ENCODE measurements at regions not wholly inside any gene's neighbourhood (a gene's known extent, or its start where the extent isn't known, plus 50 kb on each side); places are given as distances from the start of the nearest gene placed in this dataset.
"Not testable (repeated sequence)": the region's sequence is repeated elsewhere in the genome, so short reads cannot be mapped to it uniquely, and the experiment has no call there.

DNA sequence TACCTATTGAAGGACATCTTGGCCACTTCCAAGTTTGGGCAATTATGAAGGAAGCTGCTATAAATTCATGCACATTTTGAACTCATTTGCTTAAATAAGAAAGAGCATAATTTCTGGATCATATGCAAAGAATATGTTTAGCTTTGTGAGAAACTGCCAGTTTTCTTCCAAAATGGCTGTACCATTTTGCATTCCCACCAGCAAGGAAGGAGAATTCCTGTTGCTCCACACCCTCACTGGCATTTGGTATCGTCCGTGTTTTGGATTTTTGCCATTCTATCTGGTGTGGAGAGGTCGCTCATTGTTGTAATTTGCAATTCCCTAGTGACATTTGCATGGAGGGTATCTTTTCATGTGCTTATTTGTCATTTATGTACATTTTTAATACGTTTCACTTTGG, 339.3 kb downstream of the DAD1 start:
- Mint-ChIP-seq H3K27ac (no peak overlapping the region), H3K27me3 (peaks cover 29% of the 10 kb centered on the region)

DNA sequence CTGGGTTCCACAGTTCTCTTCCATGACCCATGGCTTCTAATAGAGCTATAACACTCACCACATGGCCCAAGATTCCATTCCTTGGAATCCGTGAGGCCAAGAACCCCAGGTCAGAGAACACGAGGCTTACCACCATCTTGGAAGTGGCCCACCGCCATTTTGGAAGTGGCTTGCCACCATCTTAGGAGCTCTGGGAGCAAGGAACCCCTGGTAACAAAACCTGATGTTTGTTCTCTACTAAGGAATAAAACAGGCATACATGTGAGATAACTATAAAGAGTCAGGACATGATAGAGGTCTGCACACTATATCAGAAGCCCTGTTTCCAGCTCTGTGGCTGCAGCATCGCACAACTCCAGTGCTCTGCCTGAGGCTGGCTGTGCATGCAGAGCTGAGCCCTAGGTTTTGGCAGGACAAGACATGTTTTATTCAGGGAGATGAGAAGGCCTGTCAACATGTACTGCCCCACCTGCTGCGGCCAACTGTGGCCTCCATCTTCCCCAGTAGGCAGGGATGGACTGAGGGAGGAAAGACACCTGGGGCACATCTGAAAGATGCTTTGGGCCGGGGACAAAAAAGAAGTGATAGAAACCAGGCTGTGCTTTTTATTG, 344.9 kb downstream of the DAD1 start:
- Histone ChIP-seq H3K4me3 (ENCODE audit: control extremely low read depth in 1 of 5, extremely low read depth in 1 of 5, insufficient read depth in 1 of 5, low read depth in 2 of 5, low read length in 4 of 5) (no peak overlapping the region), H3K27me3 (replicated peaks in 1 of 4; ENCODE audit: control extremely low read depth in 1 of 4, control insufficient read depth in 3 of 4, insufficient read depth in 4 of 4, low read length in 3 of 4) (peaks cover 0 to 3% (median 0%) of the 10 kb centered on the region in 4 experiments), H3K9me3 (ENCODE audit: control extremely low read depth in 1 of 3, control insufficient read depth in 2 of 3, insufficient read depth in 1 of 3, low read length in 2 of 3) (no peaks in the 10 kb centered on the region), H3K36me3 (replicated peaks in 1 of 2; ENCODE audit: control extremely low read depth in 1 of 2, control insufficient read depth in 1 of 2, extremely low read depth in 1 of 2, insufficient read depth in 2 of 2, low read length in 1 of 2) (no peaks in the 10 kb centered on the region), H4K20me1 (ENCODE audit: control insufficient read depth, insufficient read depth, low read length, poor library complexity, severe bottlenecking) (no peaks in the 10 kb centered on the region), H3K79me2 (ENCODE audit: control insufficient read depth, insufficient read depth, low read length) (no peaks in the 10 kb centered on the region), H3K4me2 (replicated peaks; ENCODE audit: low read depth, low read length, poor library complexity, severe bottlenecking) (no peak overlapping the region), H3K9ac (ENCODE audit: low read length) (no peak overlapping the region), H3K4me1 (ENCODE audit: control insufficient read depth in 2 of 2, insufficient read depth in 2 of 2, low read length in 2 of 2) (no peaks in the 10 kb centered on the region), H2AFZ (ENCODE audit: insufficient read depth, low read depth, low read length, poor library complexity, severe bottlenecking) (no peak overlapping the region), H3K27ac (ENCODE audit: low read length in 2 of 2) (no peak overlapping the region)
- H3K9me3 Mint-ChIP-seq (ENCODE audit: insufficient read depth), result no peaks in the 10 kb centered on the region
- ATAC-seq (ENCODE audit: low read depth), result no peak
- intact Hi-C loops (cut with micrococcal nuclease), result no loop called here
- ChIA-PET POLR2A (no interaction called here), CTCF (interaction anchor here (0.8 to 1.2 kb wide), 3 partner anchors 22 to 37 kb away, joined by 3 to 4 read pairs (median 3); no protein-coding TSS in a partner anchor)
- TF ChIP-seq, protein P1, sequence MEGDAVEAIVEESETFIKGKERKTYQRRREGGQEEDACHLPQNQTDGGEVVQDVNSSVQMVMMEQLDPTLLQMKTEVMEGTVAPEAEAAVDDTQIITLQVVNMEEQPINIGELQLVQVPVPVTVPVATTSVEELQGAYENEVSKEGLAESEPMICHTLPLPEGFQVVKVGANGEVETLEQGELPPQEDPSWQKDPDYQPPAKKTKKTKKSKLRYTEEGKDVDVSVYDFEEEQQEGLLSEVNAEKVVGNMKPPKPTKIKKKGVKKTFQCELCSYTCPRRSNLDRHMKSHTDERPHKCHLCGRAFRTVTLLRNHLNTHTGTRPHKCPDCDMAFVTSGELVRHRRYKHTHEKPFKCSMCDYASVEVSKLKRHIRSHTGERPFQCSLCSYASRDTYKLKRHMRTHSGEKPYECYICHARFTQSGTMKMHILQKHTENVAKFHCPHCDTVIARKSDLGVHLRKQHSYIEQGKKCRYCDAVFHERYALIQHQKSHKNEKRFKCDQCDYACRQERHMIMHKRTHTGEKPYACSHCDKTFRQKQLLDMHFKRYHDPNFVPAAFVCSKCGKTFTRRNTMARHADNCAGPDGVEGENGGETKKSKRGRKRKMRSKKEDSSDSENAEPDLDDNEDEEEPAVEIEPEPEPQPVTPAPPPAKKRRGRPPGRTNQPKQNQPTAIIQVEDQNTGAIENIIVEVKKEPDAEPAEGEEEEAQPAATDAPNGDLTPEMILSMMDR (IDR thresholded peaks at IDR 0.05), result no peak
- TF ChIP-seq EZH2 (IDR thresholded peaks at IDR 0.05; ENCODE audit: borderline replicate concordance, insufficient read depth, low read depth, low read length, poor library complexity, severe bottlenecking), result no peak
- H3K4me1 Mint-ChIP-seq, result no peaks in the 10 kb centered on the region
- H3K27me3 Mint-ChIP-seq, result peaks cover 23% of the 10 kb centered on the region
- DNase-seq, result no peak
- WGBS (ENCODE audit: insufficient coverage), result 92% methylated on average over 3 of the region's 6 CpGs
- H3K27ac Mint-ChIP-seq, result no peak overlapping the region
- no peak overlapping the region for H3K4me3 Mint-ChIP-seq

More for the DNA sequence above, 339.3 kb downstream of the DAD1 start:
- no peak overlapping the region for H3K4me3 ChIP-seq (ENCODE audit: control extremely low read depth in 1 of 5, extremely low read depth in 1 of 5, insufficient read depth in 1 of 5, low read depth in 2 of 5, low read length in 4 of 5)
- TF ChIP-seq, protein P1 (IDR thresholded peaks at IDR 0.05), result no peak
- no peak for TF ChIP-seq EZH2 (IDR thresholded peaks at IDR 0.05; ENCODE audit: borderline replicate concordance, insufficient read depth, low read depth, low read length, poor library complexity, severe bottlenecking)
- H3K27me3 ChIP-seq (replicated peaks in 1 of 4; ENCODE audit: control extremely low read depth in 1 of 4, control insufficient read depth in 3 of 4, insufficient read depth in 4 of 4, low read length in 3 of 4), result peaks cover 0 to 4% (median 2%) of the 10 kb centered on the region in 4 experiments
- no peak overlapping the region for H3K4me2 ChIP-seq (replicated peaks; ENCODE audit: low read depth, low read length, poor library complexity, severe bottlenecking)
- H3K4me1 Mint-ChIP-seq, result no peaks in the 10 kb centered on the region
- no peaks in the 10 kb centered on the region for H3K36me3 ChIP-seq (replicated peaks in 1 of 2; ENCODE audit: control extremely low read depth in 1 of 2, control insufficient read depth in 1 of 2, extremely low read depth in 1 of 2, insufficient read depth in 2 of 2, low read length in 1 of 2)
- no peak overlapping the region for H2AFZ ChIP-seq (ENCODE audit: insufficient read depth, low read depth, low read length, poor library complexity, severe bottlenecking)
- no peak overlapping the region for H3K27ac ChIP-seq (ENCODE audit: low read length in 2 of 2)
- no peak for DNase-seq
- H3K9me3 Mint-ChIP-seq (ENCODE audit: insufficient read depth), result no peaks in the 10 kb centered on the region
- WGBS (ENCODE audit: insufficient coverage), result no CpG with 5 or more reads among the region's 4 CpGs
- ChIA-PET CTCF (no interaction called here), POLR2A (no interaction called here)
- no peaks in the 10 kb centered on the region for H3K4me1 ChIP-seq (ENCODE audit: control insufficient read depth in 2 of 2, insufficient read depth in 2 of 2, low read length in 2 of 2)
- no peaks in the 10 kb centered on the region for H4K20me1 ChIP-seq (ENCODE audit: control insufficient read depth, insufficient read depth, low read length, poor library complexity, severe bottlenecking)
- intact Hi-C loops (cut with micrococcal nuclease), result no loop called here
- H3K9me3 ChIP-seq (ENCODE audit: control extremely low read depth in 1 of 3, control insufficient read depth in 2 of 3, insufficient read depth in 1 of 3, low read length in 2 of 3), result no peaks in the 10 kb centered on the region
- no peaks in the 10 kb centered on the region for H3K79me2 ChIP-seq (ENCODE audit: control insufficient read depth, insufficient read depth, low read length)
- H3K4me3 Mint-ChIP-seq, result no peak overlapping the region
- ATAC-seq (ENCODE audit: low read depth), result no peak
- no peak overlapping the region for H3K9ac ChIP-seq (ENCODE audit: low read length)

DNA sequence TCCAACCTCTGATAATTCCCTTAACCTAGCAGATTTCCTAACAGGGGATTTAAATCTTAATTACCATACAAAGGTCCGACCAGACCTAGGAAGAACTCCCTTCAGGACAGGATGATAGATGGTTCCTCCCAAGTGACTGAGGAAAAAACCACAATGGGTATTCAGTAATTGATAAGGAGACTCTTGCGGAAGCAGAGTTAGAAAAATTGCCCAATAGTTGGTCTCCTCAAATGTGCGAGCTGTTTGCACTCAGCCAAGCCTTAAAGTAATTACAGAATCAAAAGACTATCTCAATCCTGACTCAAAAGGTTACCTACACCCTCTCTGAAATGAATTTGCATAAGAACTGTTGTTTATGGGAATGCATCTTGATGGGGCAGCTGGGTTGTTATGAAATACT, 350.7 kb downstream of the DAD1 start:
- intact Hi-C loops (cut with micrococcal nuclease); H3K9ac ChIP-seq (ENCODE audit: low read length); H3K79me2 ChIP-seq (ENCODE audit: control insufficient read depth, insufficient read depth, low read length); H3K4me1 Mint-ChIP-seq; H3K4me3 ChIP-seq (ENCODE audit: control extremely low read depth in 1 of 5, extremely low read depth in 1 of 5, insufficient read depth in 1 of 5, low read depth in 2 of 5, low read length in 4 of 5); H2AFZ ChIP-seq (ENCODE audit: insufficient read depth, low read depth, low read length, poor library complexity, severe bottlenecking); H3K27ac ChIP-seq (ENCODE audit: low read length in 2 of 2); H3K4me2 ChIP-seq (replicated peaks; ENCODE audit: low read depth, low read length, poor library complexity, severe bottlenecking); H3K4me1 ChIP-seq (ENCODE audit: control insufficient read depth in 2 of 2, insufficient read depth in 2 of 2, low read length in 2 of 2); H3K36me3 ChIP-seq (replicated peaks in 1 of 2; ENCODE audit: control extremely low read depth in 1 of 2, control insufficient read depth in 1 of 2, extremely low read depth in 1 of 2, insufficient read depth in 2 of 2, low read length in 1 of 2); ATAC-seq (ENCODE audit: low read depth); H3K9me3 ChIP-seq (ENCODE audit: control extremely low read depth in 1 of 3, control insufficient read depth in 2 of 3, insufficient read depth in 1 of 3, low read length in 2 of 3); DNase-seq; POLR2A ChIA-PET; H3K4me3 Mint-ChIP-seq; H3K27me3 ChIP-seq (replicated peaks in 1 of 4; ENCODE audit: control extremely low read depth in 1 of 4, control insufficient read depth in 3 of 4, insufficient read depth in 4 of 4, low read length in 3 of 4); CTCF ChIA-PET; H4K20me1 ChIP-seq (ENCODE audit: control insufficient read depth, insufficient read depth, low read length, poor library complexity, severe bottlenecking); H3K27ac Mint-ChIP-seq; H3K9me3 Mint-ChIP-seq (ENCODE audit: insufficient read depth): not testable (repeated sequence)
- peaks cover 17% of the 10 kb centered on the region for H3K27me3 Mint-ChIP-seq
- WGBS (ENCODE audit: insufficient coverage), result no CpG with 5 or more reads among the region's 3 CpGs
